ENCODE measurements at regions not wholly inside any gene's neighbourhood (a gene's known extent, or its start where the extent isn't known, plus 50 kb on each side); places are given as distances from the start of the nearest gene placed in this dataset.
"Not testable (repeated sequence)": the region's sequence is repeated elsewhere in the genome, so short reads cannot be mapped to it uniquely, and the experiment has no call there.

DNA sequence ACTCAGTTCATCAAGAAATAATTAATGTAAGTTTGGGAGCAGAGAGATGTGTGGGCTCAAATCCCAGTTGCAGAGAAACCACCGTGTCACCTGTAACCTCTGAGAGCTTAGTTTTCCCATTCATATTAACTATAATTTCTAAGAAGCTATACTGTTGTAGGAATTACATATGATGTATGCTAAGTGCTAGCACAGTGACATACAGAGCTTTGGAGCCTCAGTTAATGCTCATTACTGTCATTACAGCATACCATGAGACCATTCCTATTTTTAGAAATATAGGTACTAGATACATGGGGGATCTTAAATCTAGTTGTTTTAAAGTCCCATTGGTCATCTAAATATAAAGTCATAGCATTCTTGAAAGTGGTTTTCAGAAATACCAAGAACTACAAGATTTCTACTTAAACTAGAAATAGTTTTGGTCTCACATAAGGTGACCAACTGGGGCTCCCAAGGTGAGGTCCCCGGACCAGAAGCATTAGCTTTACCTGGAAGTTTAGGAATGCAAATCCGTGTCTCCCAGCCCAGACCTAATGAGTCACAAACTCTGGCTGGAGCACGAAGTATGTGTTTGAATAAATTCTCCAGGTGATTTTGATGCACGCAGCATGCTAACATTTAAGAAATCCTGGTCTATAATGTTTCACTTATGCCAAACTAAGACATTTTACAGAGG lies 144.6 kb downstream of the LACC1 start:
- no peak for DNase-seq

DNA sequence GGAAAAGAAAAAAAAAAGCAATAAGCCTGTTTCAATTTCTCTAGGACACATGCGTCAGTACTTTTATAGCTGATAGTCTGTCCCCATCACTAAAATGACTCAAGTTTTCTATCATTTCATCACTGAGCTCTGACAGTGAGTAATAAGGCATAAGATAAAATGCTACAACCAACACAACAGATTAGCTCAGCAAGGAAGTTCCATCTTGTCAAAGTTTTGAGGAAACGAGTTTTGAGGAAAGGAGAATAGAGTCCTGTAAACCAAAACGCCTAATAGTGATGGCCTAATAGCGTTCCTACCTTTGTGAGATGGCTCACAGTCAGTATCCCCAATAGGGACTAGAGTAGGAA lies 145.1 kb downstream of the LACC1 start:
- no peak for DNase-seq

DNA sequence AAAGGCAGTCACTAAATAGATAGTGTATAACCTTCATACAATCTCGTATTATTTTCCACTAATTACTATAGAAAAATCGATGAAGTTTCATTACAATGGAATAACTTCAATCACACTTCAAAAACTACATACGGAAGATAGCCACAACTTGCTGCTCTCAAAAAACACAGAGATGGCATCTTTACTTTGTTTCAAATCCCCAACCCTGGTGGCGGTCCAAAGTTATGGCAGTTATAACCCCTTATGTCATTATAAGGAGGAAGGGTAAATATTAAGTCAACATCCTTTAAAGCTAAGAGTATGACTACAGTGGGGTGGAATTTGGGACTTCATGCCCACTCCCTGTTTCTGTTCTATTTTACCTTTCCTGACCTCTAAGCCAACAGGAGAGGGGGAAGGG lies 146.5 kb downstream of the LACC1 start:
- DNase-seq, result no peak

DNA sequence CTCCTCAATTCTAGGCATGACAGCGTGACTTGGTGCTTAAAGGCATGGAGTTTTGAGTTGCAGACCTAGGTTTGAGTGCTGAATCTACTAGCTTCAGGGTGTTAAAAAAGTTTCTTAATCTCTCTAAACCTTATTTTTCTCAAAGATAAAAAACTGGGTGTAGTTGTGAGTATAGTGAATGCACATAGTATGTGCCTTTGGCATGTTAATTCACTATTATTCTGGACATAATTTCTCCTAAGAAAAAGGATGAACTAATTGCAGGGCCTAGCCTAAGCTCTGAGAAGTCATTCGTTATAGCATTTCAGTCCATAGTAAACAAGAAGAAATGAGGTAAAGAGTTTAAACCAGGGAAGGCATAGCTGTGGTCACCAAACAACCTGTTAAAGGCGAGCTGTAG lies 149.0 kb downstream of the LACC1 start:
- no peak for DNase-seq

- no peak for DNase-seq
These were observed 150.9 kb downstream of the LACC1 start for GRCh38 chr13:44030615-44031014.

- no peak for DNase-seq
These were observed 151.9 kb downstream of the LACC1 start for GRCh38 chr13:44031555-44031954.

DNA sequence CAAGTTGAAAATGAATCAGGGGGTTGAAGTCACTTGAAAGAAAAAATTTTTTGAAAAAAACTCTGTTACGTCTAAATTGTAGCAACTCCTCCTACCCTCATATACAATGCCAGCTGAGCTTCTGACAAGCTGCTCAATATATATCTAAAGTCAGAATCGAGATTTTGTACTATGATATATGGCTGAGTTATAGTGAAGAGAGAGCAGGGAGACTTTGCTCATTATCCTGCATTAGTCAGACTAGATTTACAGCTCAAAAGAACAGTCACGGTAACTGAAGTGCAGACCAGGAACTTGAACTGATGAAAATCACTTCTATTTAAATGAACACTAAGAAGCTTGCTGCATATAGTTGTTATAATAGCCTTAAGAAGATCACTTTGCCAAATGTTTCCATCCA lies 153.1 kb downstream of the LACC1 start:
- no peak for DNase-seq

DNA sequence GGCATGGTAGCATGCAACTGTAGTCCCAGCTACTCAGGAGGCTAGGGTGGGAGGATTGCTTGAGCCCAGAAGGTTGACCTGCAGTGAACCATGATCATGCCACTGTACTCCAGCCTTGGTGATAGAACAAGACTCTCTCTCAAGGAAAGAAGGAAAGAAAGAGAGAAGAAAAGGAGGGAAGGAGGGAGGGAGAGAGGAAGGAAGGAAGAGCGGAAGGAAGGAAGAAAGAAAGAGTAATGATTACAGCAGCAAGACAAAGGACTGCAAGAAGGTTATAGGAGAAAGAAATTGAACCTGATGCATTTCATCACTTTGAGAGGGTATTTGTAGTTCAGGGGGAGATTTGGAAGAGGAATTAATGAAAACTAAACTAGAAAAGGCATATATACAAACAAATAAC lies 155.7 kb downstream of the LACC1 start:
- DNase-seq, result no peak

DNA sequence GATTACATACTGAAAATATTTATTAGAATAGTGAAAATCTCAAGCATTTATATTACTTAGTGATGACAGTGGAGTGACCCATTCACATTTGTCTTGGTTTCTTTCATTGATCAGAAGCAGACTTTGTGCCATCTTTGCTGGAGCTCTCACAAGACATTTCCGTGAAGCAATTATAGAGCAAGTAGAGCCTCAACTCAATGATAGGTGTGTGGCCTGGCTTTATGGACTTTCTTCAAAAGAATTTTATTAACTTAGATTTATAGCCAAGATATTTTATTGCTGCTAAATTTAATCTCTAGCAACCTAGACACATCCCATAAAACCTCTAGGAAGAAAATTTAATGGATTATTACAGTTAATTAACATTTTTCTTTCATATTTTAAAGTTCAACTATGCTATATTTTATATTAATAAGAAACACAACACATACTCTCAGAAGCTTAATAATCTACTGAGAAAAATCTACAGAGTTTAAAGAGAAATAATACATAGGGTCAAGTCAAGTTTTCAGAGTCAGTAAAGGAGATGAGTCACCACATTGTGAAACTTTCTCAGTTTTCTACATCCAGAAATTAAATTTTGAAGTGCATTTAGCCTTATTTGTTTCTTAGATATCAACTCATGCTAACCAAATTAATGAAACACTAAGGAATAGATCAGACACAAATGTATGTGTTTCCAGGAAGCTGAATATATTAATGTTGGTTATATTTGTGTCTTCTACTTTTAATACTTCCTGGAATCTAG lies 160.5 kb downstream of the LACC1 start:
- DNase-seq, result no peak

GRCh38 chr13:44040818-44041100 lies 161.1 kb downstream of the LACC1 start:
- no peak for DNase-seq

DNA sequence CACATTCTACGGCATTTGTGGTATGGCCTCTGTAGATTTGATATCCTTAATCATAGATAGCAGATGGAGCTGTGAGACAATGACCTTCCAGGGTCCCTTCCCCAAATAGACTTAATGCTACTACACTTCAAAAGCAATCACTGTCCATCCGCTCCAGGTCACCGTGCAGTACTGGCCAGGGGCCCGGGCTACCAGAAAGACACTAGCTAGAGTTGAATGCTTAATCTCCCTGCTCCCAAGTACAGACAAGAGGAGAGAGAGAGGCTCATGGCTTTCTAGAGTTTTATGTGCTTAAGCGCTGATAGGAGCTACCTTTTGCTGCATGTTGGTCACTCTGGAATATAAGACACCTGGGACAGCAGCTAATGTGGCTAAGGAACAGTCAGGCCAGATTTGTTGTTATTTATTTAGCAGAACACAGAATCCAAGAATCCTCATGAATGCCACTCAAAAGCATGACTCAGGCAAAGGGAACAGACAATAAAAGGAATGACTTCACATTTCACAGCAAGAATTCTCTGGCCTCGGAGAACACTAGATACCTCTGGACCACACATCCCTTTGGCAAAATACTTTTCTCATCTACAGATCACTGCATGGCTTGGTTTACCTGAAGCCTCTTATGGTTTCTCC lies 165.0 kb downstream of the LACC1 start:
- no peak for DNase-seq

- DNase-seq, result no peak
These were observed 165.5 kb downstream of the LACC1 start for GRCh38 chr13:44045180-44045562.

- DNase-seq, result no peak
These were observed 166.7 kb downstream of the LACC1 start for GRCh38 chr13:44046428-44046827.

DNA sequence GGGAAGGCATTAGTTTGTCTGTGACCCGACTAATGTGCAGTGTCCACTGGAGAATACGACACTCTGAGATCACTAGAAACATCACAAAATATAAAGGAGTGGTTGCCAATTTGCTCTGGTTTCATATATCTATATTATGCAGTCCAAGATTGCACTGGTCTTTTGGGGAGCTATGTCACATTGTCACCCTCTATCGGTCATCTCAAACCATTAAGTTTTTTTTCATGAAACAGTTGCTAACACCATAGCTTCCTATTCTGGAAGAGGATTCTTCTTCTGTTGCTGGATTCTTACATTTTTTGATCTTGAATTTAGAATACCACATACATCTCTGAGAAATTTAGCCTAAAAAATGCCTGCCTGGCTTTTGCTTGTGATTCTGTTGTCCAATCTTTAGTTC lies 168.6 kb downstream of the LACC1 start:
- no peak for DNase-seq

DNA sequence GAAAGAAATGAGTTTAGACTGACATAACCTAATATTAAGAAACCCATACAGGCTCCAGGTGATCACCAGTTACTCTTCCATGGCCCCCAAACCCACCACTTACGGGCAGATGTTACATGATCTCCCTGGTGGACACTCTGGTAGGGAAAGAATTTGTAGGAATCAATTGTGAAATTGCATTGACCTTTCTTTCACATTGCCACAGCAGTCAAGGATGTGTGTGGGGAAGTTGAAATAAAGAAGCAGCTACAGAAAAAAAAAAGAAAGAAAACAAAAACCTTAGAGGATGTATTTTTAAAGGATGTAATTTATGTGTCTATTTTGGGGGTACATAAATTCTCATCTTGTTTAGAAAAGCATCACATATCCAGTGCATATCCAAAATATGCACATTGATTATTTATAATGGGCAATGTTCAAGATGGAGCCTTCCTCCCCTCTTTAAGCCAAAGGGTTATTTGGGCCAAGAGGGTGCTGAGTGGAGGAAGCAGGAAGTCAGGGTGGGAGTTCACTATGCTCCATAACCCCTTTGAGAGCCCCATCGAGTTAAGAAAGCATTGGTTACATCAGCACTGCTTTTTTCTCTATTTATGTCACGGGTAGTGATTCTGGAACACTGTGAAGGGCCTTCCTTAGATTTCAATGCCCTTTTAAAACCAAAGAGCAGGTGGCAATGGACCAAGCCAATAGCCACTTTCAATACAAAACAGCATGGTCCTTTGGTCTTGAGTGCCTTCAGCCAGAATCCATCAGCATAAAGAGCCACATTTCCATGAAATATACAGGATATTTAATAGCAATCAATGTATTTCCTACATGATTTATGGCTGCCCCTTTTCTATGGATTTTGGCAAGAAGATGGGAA lies 169.6 kb downstream of the LACC1 start:
- DNase-seq, result no peak

- peak; percentile 53 for DNase-seq
These were observed 170.9 kb downstream of the LACC1 start for GRCh38 chr13:44050450-44051063.

DNA sequence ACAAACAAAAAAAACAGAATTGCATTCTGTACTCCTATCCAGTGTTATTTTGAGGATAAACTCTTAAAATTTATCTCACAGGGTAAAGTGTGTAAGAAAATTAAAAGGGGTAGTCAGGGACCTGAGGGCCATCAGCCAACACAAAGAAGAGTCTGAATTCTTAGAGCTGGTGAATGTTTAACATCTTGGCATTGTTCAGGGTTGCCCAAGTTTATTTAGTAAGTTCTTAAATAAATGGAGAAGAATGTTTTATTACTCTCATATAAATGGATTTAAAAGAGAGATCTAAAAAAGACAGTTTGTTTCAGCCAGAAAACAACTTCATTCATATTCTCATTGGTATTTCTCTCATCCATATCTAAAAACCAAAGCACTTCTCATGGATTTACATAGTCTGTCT lies 171.7 kb downstream of the LACC1 start:
- DNase-seq, result no peak

DNA sequence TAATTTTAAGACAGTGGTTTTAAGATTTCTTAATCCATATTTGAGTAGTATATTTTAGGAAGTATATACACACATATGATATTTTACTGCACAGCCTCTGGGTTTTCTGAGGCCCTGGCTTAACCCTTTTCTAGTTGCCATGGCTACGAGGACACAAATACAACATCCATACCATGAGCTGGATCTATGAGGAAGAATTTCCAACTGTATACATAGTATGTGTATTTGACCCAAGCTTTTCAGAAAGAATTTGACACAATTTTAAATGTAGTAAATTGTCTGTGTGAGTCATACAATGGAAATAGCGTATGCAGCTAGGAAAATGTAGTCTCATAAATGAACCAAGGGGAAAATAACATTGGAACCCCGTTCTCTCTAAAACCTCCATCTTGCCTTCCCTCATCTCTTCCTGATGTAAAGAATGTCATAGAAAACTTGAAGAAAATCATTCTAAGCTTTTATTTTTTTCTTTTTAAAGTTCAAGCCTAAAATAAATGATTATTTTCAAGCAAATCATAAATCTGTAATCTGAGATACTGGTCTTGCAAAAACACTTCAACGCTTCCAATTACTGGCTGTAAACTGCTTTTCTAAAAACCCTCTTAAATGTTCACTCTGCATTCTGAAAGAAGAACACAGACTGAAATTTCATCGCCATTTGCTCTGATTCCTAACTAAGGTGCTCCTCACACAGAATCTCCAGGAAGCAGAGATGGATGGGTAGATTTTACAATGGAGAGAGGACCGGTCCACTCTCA lies 172.4 kb downstream of the LACC1 start:
- peak; percentile 76 for DNase-seq

DNA sequence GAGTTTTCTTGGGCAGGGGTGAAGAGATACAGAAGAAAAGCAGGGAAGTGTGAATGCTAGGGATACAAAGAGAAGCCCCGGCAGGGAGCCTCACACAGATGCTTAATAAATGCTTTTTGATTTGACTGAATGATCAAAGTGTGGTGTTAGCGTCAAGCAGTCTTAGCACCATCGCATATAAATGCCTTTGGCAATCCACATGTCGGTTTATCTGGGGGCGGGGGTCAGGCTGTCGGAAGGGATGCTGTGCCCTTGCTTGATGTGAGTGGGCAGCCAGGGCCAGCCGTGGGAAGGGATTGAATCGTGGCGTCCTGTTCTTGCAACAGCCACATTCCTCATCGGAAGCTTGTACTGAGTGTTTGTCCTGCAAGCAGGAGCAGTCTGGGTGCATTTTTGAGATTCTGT lies 173.1 kb downstream of the LACC1 start:
- no peak for DNase-seq

GRCh38 chr13:44053208-44053607 lies 173.5 kb downstream of the LACC1 start:
- no peak for DNase-seq

DNA sequence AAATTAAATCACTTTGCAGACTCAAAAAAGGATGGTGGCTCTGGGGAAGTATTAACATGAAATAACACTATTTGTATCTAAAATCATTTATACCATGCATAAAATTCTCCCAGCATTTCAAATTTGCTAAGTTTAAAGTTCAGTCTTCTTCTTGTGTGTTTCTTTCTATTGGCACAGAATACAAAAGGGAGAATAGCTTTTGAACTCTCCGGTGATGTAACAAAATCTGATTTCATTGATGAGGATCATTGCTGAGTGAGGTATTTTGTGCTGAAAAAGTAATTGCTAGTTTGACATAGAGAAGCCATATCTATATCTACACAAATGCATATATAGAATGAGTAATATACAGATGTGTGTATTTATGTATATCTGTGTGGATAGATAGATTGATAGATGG lies 174.8 kb downstream of the LACC1 start:
- no peak for DNase-seq

GRCh38 chr13:44055681-44056080 lies 176.0 kb downstream of the LACC1 start:
- DNase-seq, result not testable (repeated sequence)
